ENCODE measurements at regions not wholly inside any gene's neighbourhood (a gene's known extent, or its start where the extent isn't known, plus 50 kb on each side); places are given as distances from the start of the nearest gene placed in this dataset.

DNA sequence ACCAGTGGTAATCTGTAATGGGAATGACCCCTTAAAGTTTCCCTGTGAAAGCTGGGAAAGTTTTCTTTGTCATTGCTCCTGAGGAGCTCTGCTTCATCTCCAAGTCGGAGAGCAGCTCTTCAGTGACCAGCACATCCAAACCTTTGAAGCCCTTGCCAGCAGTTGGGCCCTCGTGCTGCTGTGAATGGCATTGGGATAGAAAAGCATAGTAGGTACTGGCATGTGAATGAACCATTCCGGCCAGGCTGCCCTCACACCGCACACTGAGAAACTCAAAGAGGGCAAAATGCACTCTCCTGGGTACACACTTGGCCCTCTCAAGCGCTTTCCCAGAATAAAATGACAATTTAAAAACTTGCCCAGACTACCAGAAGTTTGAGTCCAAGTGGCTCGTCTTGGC, 1135.0 kb upstream of the WWC1 start:
- no peak for DNase-seq

- DNase-seq, result no peak
Observed at GRCh38 chr5:167158588-167158987, 1132.9 kb upstream of the WWC1 start.

DNA sequence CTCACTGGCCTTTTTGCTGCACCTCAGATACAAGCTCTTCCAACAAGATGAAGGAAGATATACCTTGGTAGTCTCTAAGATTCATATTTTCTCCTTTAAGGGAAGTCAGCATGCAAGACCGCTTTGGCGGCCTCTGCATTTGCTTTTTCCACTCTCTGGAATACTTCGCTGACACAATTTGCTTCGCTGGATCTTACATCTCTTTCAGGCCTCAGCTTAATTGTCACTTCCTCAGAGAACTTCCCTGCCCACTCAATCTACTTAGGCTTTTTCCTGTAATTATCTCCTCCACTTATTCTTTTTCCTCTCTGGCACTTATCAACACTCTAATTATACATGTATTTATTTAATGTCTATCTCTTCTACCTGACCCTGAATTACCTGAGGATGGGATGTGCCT, 1131.1 kb upstream of the WWC1 start:
- DNase-seq, result no peak

- no peak for DNase-seq
Observed at GRCh38 chr5:167166696-167167095, 1124.7 kb upstream of the WWC1 start.

- DNase-seq, result no peak
Observed at GRCh38 chr5:167167191-167167795, 1124.2 kb upstream of the WWC1 start.

DNA sequence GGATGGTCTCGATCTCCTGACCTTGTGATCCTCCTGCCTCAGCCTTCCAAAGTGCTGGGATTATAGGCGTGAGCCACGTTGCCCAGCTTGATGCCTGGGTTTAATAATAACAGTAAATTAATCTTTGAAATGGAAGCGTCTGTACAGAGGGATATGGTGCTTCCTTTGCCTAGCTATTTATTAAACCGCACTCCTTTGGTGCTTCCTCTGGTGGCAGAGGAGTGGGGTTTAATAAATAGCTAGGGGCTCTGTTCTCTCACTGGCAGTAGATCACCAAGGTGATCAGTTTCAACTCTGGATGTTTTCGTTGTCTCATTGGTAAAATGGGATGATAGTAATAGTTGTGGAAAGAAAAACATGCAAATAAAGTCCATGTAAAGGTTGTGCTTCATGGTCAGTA, 1122.5 kb upstream of the WWC1 start:
- no peak for DNase-seq

- DNase-seq, result no peak
Observed at GRCh38 chr5:167171056-167171455, 1120.4 kb upstream of the WWC1 start.

- no peak for DNase-seq
Observed at GRCh38 chr5:167177736-167178135, 1113.7 kb upstream of the WWC1 start.

GRCh38 chr5:167180906-167181305, 1110.5 kb upstream of the WWC1 start:
- DNase-seq, result no peak

- DNase-seq, result no peak
Observed at GRCh38 chr5:167205881-167206280, 1085.6 kb upstream of the WWC1 start.

- DNase-seq, result no peak
Observed at GRCh38 chr5:167207081-167207480, 1084.4 kb upstream of the WWC1 start.

GRCh38 chr5:167208911-167209310, 1082.5 kb upstream of the WWC1 start:
- DNase-seq, result no peak

DNA sequence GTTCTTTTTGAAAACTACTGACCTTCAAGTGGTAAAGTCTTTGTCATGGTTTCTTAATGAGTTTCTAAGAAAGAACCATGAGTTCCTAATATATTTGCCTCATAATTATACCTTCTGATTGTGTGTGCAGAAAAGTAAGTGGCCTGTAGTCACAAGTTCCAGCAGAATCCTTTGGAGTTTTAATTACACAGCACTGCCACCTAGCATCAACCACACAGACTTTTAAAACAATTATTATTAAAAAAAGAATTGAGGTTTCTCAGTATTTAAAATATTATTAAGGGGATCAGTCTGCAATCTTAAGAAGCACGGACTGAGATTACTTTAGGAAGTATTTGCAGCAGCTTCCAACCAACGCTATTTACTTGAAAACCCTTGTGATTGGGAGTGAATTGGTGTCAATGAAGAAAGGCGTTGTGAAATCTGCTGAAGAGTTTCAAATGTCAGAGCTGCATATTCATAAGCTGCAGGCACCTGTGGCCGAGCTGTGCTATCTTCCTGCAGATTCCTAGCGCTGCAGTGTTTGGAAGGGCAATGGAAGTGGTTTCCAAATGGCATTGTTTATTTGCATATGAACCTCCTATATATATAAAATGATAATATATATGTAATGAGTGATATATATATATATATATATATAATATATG, 1074.2 kb upstream of the WWC1 start:
- DNase-seq, result no peak

DNA sequence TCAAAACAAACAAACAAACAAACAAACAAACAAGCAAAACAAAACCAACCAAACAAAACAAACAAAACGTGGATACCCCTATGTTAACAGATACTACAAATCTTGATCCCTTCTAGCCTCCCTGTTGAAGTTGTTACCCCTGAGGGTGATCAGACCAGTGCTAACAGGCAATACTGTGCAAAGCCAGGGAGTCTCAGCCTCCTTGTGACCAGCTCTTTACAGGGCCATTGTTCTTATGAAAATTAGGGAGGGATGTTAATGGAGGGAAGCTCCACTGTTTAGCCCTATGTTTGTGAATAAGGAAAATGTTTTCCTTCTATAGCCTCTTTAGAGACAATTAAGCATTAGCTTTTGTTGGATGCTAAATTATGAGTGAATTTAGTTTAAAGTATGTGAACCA, 1072.1 kb upstream of the WWC1 start:
- DNase-seq, result no peak

GRCh38 chr5:167226386-167226785, 1065.1 kb upstream of the WWC1 start:
- DNase-seq, result no peak

GRCh38 chr5:167228134-167228533, 1063.3 kb upstream of the WWC1 start:
- DNase-seq, result no peak

DNA sequence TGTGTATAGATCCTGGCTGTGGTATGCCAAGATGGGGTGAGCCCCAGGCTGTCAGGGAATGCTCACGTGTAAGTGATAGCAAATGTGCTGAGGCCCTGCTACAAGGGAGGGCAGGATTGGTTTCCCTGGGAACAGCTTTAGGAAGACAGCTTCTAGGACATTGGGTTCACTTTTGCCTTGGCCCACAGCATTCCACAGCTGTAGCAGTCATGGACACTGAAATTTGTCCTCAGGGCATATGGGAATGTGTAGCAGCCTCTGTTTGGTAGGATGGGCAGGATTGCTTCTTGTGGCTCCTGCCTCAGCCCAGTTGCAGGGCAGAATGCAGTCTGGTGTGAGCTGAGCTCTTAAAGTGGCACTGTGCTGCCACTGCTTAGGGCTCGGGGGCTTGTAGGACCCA, 1061.7 kb upstream of the WWC1 start:
- no peak for DNase-seq

DNA sequence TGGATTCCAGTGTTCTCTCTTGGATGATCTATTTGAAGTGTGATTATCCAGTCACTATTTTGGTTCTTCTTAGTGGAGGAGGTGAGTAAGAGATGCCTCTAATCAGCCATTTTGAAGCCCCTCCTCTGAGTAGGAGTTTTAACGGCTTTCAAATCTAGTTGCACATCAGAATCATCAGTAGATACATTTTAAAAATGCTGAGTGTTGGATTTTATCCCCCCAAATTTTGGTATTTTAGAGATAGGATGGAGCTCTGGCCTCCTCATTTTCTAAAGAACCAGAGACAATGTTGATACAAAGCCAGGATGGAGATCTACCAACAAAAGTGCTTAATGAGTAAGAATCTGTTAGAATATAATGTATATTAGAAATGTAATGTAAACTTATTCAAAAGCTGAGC, 1061.0 kb upstream of the WWC1 start:
- no peak for DNase-seq

DNA sequence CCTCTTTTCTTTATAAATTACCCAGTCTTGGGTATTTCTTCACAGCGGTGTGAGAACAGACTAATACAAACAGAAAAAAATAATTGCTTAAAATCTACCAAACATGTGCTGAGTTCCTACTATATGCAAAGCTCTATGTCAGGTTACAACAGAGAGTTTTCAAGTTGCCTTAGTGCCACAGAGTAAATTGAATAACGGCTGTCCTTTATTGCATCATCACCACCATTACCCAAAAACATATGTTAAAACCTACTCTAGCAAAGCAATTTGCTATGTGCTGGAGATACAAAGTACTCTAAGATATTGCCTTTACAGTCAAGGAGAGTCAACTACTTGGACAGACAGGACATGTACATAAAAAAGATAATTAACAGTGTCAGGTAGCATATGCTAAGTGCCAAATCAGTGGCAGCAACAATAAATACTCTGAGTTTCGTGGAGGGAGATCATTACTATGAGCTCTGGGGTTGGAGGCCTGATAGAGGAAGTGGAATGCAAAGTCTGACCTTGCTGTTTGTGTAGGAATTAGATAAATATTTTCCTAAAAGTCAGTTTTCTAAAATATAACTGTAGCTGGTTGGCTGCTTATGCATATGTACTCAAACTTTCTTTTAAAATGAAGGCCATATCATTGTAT, 1058.7 kb upstream of the WWC1 start:
- DNase-seq, result no peak

- DNase-seq, result no peak
Observed at GRCh38 chr5:167233507-167234220, 1057.8 kb upstream of the WWC1 start.

- no peak for DNase-seq
Observed at GRCh38 chr5:167241436-167242067, 1049.9 kb upstream of the WWC1 start.

DNA sequence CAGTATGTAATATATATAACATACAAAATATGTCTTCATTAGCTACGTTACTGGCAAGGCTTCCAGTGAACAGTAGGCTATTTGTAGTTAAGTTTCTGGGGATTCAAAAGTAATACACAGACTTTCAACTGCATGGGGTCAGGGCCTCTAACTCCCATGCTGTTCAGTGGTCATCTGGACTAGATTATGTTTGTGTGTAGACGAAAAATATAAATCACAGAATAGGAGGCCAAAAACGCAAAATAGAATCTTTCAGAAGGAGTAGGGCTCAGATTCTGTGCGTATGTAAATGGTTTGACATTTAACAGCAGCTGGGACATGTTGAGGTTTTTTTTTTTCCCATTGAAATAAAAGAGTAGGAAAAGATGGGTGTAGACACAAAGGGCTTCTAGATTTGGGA, 1048.7 kb upstream of the WWC1 start:
- no peak for DNase-seq

- DNase-seq, result no peak
Observed at GRCh38 chr5:167243463-167243862, 1048.0 kb upstream of the WWC1 start.

DNA sequence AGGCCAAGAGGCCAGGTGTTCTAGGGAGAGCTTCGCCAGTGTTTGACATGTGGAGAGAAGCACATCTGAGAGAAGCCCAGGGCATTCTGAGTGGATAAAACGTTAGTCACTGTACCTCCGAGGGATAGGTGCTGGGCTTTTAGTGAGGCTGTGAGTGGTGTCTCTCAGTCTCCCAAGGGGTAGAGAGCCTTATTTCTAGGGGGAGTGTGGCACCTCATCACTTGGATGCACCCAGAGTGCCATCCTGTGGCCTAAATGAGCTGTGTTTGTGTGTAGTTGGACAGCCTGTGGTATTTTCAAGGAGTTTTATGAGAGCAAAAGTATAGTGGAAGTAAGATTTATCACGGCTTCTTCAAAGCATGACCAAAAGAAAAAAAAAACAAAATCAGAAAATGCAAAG, 1046.9 kb upstream of the WWC1 start:
- no peak for DNase-seq
